A549 (cell line): ENCODE measurements at regions not wholly inside any gene's neighbourhood (a gene's known extent, or its start where the extent isn't known, plus 50 kb on each side); places are given as distances from the start of the nearest gene placed in this dataset.

Experiments
- CHD2 ChIP-seq: fragments of 150-350 bp; IDR thresholded peaks from 2 replicates; pipeline ENCODE4 v1.6.1; 2014; ENCODE audit warnings: low read length; ENCODE audit not compliant: partially characterized antibody
- CHD4 ChIP-seq: fragments of 200-600 bp; sonication (generic); IDR thresholded peaks from 2 replicates; pipeline ENCODE4 v1.6.1; 2016; ENCODE audit warnings: antibody characterized with exemption, mild to moderate bottlenecking, borderline replicate concordance
- CTCF ChIP-seq: fragments of >200 bp; sonication (Bioruptor Twin); formaldehyde crosslinking; IDR thresholded peaks from 3 replicates; pipeline ENCODE4 v1.5.1; 2016
- HEYL ChIP-seq: fragments of 250-450 bp; sonication (Bioruptor Pico); IDR thresholded peaks from 2 replicates; pipeline ENCODE4 v1.8.0; 2021; ENCODE audit warnings: mild to moderate bottlenecking, moderate library complexity
- JUNB ChIP-seq: fragments of >200 bp; sonication (Bioruptor Twin); formaldehyde crosslinking; IDR thresholded peaks from 2 replicates; pipeline ENCODE4 v1.6.1; 2016
- PBX3 ChIP-seq: IDR thresholded peaks from 2 replicates; pipeline ENCODE4 v1.6.1; 2012
- POLR2A ChIP-seq: IDR thresholded peaks from 2 replicates; pipeline ENCODE4 v1.6.1; 2012; ENCODE audit warnings: mild to moderate bottlenecking, low read length

GRCh38 chr13:73358606-73359095 lies 299.8 kb downstream of the KLF5 start:
- TF ChIP-seq HEYL (CRISPR knock-in tag), result no peak
- TF ChIP-seq CTCF, result no peak
- TF ChIP-seq JUNB, result no peak
- no peak for TF ChIP-seq CHD2
- no peak for TF ChIP-seq CHD4
- no peak for TF ChIP-seq POLR2A
- TF ChIP-seq PBX3, result no peak
